Fibroblast of peridontal ligament (primary cell): ENCODE measurements at regions not wholly inside any gene's neighbourhood (a gene's known extent, or its start where the extent isn't known, plus 50 kb on each side); places are given as distances from the start of the nearest gene placed in this dataset.

Source experiments
- DNase-seq: peaks from one replicate; pipeline ENCODE4 v3.0.0-alpha.2; 2010; ENCODE audit errors: extremely low read depth

DNA sequence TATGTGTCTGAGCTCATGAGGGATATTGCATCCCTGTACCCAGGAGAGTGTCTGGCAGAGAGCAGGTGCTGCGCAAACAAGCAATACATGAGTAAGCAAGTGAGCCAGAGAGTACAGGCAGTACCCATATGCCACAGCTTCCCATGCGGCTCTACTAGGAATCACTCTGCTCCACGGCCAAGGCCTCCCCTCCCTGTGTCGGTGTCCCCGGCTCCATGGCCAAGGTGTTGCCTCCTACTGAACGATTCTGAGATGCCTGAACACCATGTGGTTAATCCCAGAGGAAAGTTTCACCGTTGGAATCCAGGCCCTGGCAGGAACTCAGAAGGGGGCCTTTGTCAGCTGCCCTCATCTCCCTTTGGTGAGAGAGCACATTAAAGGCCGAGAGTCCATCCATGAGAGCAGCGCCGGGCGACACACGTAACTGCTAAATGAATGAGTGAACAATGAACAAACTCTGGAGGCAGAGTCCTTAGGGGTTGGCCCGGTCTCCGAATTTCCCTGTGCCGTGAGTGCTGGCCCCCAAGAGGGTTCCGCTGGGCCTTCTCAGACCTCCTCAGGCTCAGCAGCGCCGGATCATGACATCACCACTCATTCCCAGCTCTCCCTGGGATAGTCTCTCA is 136.0 kb upstream of the FAM20C start:
- no peak for DNase-seq

DNA sequence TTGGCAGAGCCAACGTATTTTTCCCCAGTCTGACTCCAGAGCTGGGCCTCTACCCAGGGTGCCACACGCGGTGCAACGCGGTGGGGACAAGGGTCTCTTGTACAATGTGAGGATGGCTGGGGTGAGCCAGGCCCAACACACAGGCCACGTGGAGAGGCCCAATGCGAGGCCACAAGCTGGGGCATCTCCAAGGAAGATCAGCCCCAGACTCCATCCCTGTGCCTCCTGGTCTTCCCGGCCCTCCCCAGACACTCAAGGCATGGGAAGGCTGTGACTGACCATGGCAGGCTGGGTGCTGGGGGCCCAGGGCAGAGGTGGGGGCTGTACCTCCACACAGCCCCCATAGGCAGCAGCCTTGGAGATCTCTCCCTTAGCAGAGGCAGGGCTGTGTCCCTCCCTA is 135.3 kb upstream of the FAM20C start:
- no peak for DNase-seq

DNA sequence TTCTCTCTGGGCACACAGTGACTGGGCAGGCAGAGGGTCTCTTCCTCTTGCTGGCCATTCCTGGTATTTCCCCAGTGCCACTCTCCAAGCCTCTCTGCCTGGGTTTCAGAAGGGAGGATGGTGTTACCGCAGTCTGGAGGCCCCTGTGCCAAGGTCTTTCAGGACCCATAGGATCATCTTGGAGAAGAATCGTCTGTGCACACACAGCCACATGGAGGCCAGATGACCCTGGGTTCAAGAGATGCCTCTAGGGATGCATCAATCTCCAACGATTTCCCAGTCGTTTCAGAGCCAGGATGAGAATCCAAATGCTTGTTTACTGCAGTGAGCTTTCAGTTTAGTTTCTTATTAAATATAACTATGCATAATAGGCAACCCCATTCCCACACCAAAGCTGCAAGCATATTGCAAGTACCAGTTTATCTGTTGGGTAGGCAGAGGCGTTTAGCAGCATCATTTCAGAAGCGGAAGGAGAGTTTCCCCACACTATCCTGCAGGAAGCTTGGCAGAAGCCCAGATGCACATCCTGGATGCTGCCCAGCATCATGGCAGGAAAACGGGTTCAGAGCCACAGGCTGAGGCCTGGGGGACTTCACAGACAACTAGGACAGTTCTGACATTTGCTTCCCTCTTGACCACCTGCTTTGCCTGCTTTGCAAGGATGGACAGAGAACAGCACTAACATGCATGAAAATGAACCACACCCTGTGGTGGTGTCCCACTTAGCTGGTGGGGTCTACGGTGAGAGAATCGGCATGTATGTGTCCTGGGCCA is 134.7 kb upstream of the FAM20C start:
- DNase-seq: no peak

DNA sequence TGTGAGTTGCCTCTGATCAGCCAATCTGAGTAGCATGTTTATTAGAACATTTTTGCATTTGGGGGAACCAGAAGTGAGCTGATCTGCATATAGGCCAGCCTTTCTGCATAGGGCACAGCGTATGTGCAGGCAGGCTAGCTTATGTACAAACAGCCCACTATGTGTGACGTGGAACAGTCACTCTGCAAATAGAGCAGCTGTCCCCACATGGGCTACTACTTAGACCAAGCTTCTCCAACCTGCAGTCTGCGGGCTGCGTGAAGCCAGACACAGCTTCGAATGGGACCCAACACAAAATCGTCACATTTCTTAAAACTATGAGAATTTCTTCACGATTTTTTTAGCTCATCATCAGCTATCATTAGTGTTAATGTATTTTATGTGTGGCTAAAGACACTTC is 134.1 kb upstream of the FAM20C start:
- DNase-seq: no peak

DNA sequence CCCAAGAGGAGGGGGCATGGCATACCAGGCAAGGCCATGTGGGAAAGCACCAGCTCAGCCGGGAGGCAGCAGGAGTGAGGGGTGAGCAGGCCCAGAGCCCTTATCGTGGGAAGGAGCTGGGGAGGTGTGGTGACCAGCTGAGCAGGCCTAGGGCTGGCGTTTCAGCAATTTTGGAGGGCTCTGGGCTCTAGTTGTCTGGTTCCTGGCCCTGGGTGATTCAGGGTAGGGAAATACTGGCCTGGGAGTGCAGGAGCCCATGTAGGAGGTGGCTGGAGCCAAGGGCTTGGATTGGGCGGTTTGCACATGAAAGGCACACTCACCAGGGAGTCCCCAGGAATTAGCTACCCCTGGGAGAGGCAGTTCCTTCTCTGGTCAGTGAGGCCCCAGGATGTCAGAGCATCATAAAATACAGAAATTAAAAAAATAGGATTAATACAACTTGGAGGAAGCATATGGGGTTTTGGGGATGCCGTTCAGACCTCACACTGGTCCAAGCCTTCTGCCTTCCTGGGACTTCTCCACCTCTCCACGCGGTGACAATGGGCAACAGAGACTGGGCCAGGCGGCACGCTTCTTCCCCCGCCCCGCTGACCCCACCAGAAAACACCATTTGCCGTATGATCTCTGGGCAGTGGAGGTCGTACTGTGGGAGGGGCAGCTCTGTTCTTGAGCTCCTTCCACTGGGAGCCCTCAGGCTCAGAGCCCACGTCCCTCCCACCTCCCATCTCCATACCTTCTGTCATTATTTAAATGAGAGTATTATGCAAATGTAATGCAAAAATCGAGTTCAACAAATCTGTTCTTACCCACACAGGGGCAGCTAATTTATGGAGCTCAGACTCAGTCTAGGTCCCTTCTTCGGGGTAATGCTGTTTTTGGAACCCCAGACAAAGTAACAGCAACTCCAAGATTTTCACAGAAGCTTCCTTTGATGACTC is 133.0 kb upstream of the FAM20C start:
- DNase-seq: no peak

DNA sequence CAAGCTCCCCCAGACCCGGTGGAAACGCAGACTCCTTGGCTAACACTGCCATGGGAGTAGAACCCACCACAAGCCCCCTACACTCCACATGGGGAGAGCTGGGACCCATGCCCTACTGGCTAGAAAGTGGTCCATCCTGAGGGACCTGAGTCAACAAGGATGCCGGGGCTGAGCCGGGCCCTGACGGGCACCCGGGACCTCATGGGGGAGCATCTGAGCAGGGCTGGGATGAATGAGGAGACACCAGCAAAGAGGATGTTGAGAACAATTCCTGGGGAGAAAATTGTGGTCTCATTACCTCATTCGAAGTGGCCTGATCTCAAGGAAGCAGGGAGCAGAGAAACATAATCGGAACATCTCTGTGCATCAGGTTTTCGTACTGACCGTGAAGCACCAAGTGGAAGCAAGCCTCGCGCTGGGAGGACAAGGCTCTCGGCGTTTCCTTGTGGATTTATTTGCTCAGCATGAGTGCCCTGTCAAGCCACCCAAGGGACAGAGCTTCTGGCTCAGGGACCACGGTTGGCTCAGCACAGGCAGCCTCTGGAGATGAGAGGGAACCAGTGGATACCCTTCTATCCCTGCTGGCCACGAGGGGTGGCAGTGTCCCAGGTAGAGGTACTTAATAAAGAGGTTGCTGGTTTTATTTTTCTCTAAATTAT is 132.2 kb upstream of the FAM20C start:
- no peak for DNase-seq

DNA sequence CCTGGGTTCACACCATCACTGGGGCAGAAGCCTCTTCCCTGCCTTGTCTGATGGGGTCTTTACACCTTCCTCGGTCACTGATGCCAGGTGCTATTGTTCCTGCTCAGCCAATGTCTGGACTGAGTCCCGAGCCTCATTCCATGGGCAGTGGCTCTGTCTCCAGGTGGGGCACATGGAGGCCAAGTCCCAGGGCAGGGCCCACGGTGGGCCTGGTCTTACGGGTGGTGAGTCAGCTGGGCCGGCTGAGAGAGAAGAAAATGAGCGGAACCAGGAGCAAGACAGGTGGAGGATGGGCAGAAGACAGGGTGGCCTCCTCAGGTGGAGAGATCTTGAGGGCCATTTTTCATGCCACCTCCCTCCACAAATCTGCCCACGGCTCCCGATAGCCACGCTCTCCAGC is 131.7 kb upstream of the FAM20C start:
- DNase-seq: no peak

DNA sequence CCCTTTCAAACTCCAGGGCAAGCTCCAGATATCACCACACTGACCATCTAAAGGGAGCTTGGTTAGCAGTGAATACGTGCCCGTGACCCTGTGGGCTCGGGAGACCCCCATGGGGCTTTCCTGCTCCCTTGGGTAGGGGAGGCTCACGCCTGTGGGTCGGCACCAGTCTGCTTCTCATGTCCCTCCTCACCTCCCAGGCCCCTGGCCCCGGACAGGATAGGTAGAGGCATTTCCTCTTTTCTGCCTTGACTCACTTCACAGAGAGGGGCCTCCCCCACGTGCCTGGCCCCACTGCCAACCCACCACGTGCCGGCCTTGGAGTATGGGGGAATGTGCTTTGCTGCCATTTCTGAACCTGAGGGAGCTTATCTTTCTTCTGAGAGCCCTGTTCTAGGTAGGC is 131.3 kb upstream of the FAM20C start:
- DNase-seq: no peak

DNA sequence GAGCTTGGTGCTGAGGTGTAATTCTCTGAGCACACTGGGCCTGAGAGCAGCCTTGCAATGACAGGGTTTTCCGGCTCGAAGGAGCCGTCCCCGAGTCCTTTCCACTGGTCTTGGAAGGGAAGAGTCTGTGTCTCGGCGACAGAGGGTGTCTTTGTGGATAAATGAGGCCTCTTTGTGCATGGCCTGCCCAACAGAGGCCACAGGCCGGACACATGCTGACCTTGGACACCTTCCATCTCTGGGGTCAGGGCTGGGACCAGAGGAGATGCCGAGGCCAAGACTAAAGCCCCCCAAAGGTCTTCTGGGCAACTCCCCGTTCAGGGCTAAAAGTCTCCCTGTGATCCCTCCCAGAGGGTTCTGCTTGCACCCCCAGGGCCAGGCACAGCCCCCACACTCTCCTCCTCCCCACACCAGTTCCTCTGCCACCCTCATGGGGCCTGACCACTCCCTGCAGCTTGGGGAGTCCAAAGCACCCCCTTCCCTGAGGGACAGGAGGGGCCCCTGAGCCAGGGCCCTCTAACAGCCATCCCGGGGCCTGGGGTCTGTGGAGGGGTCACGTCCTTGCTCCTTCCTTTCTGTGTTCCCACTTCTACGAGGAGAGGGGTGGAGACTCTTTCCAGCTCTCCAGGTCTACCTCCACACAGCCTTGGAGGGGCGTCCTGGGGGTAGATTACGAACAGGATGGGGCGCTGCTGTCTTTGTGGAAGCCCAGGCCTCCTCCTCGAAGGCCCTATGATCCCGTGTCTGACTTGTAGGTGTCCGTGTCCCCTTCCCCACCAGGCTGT is 130.6 kb upstream of the FAM20C start:
- no peak for DNase-seq

DNA sequence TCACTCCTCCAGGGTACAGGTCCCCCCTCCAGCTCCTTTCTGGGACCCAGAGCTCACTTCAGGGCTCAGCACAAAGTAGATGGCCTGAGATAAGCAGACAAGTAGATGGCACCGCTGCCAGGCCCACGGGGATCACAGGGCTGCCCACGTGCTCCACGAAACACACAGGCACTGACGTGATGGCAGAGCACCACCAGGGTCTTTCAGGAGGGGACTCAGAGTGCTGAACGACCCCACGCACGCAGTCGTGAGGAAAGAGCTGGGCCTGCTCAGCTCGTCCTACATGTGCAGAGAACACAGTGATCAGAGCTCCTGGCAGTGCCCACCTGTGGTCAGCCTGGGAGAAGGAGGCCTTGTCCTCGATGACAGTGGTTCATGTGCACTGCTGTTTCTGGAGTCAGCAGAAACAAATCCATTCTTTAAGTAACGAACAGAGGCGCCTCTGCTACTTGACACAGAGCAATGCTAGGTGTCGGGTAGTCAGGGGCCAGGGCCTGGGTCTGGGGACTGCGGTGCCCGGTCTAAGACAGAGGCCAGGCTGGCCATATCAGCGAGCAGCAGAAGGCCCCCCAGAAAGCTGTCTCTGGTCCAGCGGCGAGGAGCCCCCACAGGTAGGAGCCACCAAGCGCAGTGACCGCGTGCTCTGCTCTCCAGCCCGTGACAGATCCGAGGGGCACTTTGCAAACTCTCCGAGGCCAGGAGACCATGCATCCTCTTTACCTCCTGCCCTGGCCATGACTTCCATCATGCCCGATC is 129.8 kb upstream of the FAM20C start:
- no peak for DNase-seq

DNA sequence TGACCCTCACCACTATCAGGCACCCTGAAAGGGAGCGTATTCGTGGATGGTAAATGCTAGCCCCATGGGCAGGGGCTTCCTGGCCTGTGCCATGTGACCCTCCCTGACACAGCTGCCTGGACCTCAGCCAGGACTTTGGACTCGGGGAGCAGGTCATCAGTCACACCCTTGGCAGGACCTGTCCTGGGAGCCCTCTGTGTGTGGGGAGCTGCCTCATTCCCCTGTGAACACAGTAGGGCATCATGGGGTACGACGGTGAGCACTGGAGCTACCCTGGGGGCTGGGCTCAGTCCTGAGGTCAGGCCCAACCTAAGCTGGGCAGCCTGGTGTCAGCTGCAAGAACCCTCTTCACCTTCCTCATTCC is 129.3 kb upstream of the FAM20C start:
- DNase-seq: no peak

DNA sequence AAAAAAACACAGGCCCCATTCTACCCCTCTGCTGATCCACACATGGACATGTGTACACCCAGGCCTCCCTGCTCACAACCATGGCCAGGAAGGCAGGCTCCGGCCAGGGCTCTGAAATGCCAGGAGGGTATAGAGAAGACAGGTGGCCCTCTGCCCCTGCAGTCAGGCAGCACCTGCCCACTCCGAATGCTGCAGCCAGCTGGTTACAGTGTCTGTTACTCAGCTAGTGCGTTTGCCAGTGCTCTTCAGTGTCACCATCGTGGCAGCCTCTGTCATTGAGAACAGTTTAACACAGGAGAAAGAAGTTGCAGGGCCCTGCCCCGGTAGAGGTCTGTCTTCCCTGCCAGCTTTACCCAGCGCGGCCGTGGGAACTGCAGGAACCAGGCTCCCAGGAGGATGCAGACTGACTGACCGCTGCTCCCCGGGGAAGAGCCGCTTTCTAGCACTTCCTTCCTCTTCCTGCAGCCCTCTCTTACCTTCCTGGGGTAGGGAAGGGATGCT is 128.8 kb upstream of the FAM20C start:
- no peak for DNase-seq

DNA sequence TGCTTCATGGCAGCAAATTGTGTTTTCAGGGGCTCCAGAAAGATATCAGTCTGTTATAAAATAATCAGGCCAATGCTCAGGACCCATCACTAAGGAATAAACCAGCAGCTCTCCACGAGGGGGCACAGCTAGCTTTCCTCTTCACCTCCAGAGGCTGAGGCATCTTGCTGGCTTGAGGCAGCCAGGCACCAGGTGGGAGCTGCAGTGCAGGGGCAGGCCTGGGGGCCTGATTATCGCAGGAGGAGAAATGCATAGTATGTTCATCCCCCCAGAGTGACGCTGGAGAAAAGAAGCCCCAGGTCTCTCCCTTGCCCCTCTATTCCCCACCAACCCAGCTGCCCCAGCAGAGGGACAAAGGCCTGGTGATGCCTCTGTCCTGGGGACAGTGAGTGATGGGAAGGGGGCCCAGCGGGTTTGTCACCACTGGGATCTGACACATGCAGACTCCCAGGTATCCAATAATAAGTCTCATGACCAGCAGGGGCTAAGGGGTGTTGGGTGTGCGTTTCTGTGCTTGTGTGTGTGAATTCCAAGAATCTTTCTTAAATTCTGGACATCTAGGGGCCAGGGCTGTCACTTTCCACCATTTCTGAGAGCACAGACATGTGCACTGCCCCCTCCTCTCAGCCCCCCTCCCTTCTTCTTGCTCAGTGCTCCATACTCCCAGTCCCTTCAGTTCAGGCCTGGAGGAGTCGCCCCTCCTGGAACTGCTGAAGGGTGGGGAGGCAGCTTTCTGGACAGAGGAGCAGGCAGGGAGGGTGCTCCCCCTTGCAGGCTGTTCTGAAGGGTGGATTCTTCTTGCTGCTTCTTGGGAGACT is 128.1 kb upstream of the FAM20C start:
- peak; percentile 80 for DNase-seq

DNA sequence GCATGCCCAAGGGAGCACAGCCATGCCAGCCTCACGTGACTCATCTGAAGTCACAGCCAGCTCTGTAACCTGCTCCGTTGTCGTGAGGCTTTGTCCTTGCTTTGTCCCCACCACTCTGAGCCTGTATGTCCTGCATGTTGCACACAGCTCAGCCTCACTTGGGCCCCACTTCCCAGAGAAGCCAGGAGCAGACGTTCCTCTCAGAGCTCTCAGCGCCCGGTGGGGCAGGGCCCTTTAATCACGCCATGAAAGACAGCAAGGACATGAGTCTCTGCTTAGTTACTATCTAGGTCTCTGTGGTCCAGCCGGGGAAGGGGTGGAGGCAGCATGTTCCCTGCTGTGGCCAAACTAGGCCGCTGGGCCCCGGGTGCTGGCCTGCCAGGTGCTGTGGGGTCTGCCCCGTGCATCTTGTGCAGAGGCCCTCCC is 127.4 kb upstream of the FAM20C start:
- no peak for DNase-seq

DNA sequence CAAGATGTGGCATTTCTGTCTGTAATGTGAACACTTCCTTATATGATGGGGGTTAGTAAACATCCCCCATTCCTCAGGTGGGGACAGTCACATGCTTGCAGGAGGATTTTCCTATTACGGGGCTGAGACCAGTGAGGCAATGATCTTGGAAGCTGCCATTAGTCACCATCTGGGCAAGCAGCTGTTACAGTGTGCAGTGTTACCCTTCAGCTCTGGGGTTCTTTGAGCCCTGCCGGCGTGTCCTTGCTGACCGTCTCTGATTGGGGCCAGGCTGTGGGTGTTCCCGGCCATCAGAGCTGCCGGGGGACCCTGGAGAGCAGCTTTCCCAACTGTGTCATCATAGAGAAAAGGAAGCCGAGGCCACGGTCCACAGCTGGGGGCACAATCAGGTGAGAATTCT is 126.8 kb upstream of the FAM20C start:
- DNase-seq: peak; percentile 49

DNA sequence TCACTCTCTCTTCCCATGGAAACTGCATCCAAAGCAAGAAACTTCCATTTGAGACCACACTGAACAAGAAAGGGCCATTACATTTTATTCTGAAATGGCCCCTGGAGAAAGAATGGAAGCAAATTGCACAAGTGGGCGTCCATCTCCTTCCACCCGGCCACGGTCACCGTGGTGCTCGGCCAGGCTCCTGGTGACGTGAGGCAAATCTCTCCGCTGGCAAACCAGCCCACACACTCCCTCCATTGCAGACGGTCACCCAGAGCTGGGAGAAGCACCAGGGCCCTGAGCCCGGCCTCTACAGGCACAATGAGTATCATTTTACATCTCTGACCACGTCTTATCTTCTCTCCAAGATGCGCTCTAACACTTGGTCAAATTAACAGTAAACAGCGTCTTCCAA is 126.1 kb upstream of the FAM20C start:
- no peak for DNase-seq

DNA sequence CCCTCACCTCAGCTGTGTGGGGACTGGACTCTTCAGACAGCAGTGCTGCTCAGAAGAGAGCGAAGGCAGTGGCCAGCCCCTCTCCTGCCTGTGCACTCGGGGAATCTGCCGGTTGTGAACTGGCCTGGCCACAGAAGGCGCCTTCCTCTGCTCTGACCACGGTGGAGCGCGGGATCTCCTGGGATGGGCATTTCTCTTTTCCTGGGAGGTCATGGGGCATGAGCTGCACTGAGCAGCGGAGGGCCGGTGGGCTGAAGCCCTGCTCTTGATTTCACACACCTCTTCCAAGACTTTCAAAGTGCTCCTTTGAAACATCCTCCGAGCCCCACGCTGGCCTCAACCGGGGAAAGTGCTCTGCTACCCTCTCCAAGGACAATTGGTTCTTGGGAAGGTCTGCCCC is 125.6 kb upstream of the FAM20C start:
- DNase-seq: no peak

DNA sequence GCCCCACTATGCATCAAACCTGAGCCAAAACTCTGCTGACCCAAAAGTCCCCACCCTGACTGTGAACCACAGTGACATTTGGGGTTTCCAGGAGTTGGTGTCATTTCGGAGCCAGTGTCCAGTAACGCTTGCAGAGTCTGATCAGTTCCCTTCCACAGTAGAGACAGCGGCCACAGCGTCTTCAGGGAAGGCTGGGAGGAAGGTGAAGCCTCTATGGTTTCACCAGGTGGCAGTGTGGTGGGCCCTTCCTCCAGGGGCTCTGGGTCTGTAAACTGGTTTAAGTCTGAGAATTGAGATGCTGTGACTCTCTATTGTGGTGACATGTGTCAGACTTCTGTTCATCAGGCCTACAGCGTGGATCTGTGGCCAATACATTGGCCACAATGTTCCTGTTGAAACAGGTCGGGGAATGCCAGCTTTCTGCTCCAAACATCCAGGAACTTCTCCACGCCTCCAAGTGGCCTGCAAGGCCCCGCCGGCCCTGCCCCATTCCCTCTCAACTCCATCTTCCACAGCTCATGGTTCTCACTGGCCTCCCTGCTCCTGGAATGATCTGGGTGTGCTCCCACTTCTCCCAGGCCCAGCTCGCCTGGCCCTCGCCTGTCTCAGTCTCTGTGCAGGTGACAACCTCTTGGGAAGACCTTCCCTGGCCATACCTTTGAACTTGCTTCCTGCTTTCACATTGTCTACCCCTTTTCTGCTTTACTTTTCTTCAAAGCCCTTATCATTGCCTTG is 124.5 kb upstream of the FAM20C start:
- peak; percentile 40 for DNase-seq

DNA sequence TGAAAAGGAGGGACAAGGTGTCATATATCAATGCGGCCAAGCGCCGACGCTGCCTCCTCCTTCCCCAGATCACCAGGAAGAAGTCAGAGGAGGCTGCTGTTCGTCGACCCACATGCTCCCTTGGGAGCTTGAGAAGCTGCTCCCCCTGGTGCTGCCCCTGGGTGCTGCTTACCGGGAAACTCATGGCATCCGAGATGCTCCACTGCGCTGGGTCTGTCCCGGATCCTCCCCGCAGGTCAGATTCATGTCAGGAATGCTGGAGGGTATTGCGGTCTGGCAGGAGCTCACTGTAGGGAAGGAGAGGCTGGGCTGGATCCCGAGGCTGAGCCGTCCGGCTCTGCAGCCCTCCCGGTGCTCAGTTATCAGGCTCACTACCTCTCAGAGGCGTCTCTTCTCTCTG is 123.7 kb upstream of the FAM20C start:
- peak; percentile 28 for DNase-seq
